Posterior cingulate gyrus (tissue), 11 donors: ENCODE measurements at regions not wholly inside any gene's neighbourhood (a gene's known extent, or its start where the extent isn't known, plus 50 kb on each side); places are given as distances from the start of the nearest gene placed in this dataset.
A peak's percentile ranks its signal among the peaks of the same experiment; 100 is the strongest.

Experiments
- DNase-seq, 10 donors: peaks; one replicate each; pipeline versions ENCODE4 v3.0.0 to v3.0.0-alpha.2; 2020 to 2021; ENCODE audit warnings: mixed read lengths in 3 of 10
- intact Hi-C: fragments of 100-400 bp; cut with DNase I; formaldehyde crosslinking; loops from one replicate; pipeline ENCODE4 v1.15.1; 2023

DNA sequence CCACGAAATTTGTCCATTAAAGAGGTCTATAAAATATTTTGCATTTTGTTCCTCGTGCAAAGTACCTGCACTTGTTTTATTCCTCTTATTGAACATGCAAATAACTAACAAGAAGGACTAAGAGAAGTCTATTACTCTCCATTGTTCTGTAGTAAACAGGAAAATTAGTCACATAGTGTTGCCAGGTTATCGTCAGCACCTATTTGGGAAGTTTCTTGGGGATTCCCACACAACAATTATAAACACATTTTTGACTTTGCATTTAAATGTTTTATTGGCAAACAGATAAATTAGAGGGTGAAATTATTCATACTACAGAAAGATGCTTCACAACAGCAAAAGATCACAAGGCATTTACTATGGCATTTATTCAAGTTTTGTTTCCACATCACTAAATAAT lies 174.5 kb downstream of the ZC3H11B start:
- DNase-seq, result no peak
- intact Hi-C loops, result no loop called here

DNA sequence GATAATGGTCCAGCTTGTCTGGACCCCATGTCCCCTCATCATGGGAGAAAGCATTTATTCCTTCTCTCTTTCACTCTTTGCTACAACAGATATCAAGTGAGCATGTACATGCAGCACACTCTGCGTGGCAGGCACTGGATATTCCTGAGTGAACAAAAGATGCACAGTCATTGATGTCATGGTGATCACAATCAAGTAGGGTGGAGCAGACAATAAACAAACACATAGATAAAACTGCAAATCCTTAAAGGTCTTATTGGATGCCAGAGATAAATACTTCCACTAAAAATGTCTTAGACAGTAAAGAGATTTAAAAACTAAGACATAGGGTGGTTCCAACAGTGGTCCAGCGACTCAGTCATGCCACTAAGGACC lies 178.0 kb downstream of the ZC3H11B start:
- intact Hi-C loops, result no loop called here
- no peak for DNase-seq

DNA sequence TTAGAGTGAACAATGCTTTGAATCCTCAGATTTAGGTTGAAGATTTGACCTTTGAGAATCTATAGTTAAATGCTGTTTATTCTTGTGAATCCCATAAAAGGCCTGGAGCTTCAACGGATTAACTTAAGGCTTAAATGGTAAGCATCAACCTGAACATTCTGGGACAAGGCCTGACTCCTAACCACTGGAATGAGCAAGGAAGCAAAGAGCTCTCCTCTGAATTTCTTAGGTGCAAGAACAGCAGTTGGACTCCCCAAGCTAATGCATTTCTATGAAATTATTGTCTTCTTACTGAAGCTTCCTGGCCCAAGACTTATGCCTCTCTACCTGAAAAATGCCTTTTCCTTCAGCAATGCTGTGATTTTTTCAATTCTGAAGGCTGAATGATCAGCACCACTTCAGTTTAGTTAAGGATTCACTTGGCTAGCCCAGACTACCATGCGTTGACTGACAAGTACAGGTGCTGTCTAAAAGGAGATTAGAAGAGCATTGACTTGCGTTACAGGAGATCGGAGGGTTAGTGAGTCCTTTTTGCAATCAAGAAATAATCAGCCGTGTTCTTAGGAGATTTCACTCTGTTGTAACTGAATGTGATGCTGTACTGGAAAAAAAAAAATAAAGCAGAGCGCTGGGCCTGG lies 178.5 kb downstream of the ZC3H11B start:
- DNase-seq, result no peak
- intact Hi-C loops, result no loop called here

DNA sequence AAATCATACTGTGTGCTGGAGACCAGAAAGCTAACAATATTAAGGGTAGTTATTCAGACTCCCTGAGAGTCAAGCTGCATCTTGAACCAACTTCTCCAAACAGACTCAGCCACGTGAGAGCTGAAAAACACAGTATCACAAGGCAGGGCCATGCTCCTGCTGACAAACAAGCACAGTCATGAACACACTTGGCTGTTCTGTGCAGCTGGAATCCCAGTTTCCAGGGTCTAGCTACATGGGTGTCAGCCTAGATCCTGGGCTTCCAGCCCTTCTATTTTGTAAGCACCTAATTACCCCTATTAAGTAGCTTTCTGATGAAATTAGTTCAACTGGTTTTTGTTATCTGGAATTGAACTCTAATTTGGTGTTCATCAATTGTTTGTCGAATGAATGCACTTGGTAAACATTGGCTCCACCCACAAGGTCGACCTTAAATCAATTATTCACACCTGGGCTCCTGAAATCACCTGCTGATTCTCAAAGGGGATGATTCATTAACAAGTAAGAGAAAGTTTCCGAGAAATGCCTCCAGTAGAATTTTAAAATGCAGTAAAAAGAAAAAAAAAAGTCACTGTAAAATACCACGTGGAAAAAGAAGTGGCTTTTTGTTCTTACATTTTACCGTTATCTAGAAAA lies 179.3 kb downstream of the ZC3H11B start:
- intact Hi-C loops, result no loop called here
- DNase-seq, result no peak

DNA sequence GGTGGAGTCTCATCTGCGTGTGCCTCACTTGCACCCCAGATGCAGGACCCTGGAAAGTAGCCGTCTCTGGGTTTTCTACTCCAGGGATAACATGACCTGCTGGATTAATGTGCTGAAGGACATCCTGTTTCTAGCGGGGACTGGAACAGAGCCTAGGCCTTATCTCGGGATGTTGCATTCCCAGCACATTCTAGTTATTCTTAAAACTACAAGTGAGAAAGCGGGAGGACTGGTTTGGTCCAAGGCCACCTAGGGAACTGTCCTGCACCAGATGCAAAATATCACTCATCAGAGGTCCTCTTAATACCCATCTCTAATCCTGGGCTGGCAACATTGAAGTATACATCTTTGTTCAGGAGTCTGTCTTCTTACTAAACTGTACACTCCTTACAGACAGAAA lies 179.9 kb downstream of the ZC3H11B start:
- no peak for DNase-seq
- intact Hi-C loops, result no loop called here

DNA sequence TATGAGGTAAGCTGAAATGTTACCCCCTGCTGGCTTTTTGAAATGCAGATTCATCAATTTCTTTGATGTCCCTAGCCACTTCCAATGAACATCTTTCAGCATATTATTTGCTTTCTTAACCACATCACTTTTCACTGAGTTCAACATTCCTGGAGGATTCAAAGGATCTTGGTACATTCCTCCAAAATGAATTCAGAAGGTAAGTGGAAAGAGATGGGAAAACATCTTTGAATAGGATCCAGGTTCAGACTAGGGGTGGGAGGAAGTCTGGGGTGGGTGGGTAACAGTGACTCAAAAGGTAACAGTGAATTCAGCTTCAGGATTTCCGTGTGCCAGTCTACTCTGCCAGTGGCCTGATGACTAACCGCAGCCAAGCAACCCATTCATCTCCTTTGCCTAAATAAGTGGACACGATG lies 180.7 kb downstream of the ZC3H11B start:
- DNase-seq, result no peak
- intact Hi-C loops, result no loop called here

DNA sequence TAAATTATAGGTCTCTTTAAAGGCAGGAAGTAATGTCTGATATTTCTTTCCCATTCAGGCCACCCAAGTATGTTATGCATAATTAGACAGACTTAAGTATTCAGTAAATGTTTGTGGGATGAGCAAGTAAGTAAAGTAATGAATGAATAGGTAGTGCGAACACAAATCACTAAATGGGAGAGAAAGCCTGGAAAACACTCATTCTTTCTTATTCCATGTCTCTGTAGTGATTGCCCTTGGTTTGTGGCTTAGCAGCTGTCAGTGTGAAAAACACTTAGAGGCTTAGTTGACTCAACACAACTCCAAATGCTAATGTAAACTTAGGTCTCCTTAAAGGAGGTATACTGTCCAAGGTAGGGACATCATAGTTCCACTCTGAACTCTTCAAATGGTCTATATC lies 182.5 kb downstream of the ZC3H11B start:
- intact Hi-C loops, result no loop called here
- no peak for DNase-seq

DNA sequence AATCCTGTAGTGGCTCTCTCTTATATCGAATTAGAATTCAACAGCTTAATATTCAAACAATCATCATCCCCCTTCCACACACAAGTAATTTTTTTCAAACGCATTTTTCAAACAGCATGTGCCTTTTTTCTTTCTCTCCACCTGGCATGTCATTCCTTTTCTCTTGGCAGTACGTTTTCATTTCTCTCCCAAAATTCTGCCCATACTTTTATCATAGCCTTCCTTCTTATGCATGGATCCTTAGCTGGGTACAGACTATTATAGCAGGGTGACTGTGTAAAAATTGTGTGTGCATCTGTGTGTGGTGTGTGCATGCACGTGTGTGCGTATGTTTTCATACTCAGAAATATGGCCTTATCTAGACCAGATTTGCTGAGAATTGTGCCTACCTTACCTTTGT lies 184.3 kb downstream of the ZC3H11B start:
- no peak for DNase-seq
- intact Hi-C loops, result no loop called here

DNA sequence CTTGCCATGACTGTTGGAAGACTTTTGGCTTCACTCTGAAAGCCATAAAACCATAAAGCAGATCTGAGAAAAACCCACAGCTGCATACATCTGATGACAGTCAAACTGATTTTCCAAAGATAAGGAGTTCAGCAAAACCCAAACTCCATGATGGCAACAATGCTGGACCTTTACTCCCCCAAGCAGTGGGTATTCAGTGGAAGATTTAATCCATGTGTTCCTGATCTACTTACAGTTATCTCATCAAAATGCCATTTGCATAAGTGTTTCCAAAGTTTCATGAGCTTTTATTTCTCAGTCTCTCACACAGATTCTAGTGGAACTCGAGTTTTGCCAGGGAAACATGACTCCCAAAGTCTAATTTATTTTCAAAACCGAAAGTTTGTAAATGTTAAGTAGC lies 184.9 kb downstream of the ZC3H11B start:
- intact Hi-C loops, result no loop called here

DNA sequence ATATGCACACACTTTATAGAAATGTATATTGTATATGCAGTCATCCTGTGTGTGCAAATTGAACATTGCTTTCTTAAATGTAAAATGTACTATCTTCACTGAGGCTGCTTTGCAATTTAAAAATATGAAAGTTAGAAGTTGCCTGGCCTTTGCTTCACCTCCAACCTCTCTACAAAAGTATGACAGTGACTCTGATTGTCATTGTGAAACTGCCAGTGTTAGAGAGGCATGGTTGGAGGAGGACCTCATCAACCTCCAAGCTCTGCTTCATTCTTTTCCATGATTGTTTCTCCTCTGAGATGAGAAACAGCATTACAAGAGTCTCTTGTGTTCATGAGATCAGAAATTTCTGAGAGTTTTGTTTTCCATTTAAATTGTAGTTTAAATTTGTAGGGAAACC lies 185.5 kb downstream of the ZC3H11B start:
- DNase-seq, result no peak
- intact Hi-C loops, result no loop called here

More for the DNA sequence above, 184.9 kb downstream of the ZC3H11B start:
- no peak for DNase-seq

DNA sequence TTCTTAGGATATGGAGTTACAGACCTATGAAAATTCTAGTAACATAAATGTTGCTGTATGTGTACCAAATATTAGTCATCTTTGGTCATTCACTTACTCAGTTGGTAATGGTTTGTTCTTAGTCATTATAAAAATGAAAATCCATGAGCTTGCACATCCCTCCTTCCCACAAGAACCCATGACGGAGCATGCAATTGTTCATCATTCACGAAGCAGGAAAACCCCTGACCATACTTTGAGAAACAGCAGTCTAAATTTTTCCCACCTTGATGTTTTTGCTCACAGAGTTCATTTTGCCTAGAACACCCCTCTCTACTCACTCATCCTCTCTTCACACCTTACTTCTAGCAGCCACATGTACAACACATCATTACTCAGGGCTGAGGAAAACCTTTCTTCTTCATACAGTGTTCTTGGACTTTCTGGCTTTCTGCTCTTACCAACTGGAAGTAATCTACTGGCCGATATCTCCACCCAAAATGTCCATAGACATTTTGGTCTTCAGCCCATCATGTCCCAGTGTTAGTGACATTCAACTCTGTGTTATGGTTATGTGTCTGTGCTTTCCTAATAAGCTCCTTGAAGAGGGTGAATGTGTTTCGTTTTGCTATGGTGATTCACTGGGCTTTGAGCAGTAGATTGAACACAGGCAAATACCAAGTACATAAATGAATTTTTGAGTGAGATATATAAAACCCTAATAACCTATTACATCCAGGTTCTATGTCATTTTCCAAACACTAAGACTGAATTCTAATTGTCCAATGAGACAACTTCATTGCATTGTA lies 189.9 kb downstream of the ZC3H11B start:
- no peak for DNase-seq
- intact Hi-C loops, result no loop called here

DNA sequence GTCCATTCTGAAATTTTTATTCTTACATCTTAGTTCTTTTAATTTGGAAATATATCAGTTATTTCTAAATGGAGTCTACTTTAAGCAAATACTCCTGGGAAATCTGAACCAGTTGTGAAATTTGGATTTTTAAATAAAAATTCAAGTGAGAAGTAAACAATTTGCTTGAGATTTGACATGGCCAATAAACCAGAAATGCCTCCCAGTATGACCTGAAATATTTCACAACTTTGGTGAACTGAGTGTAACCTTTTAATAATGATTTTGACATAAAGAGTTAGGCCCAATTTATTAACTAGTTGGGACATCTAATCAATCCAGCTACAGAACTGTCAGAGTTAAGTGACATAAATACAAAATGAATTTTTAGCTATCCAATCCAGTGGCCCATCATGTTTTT lies 192.0 kb downstream of the ZC3H11B start:
- no peak for DNase-seq
- intact Hi-C loops, result no loop called here

DNA sequence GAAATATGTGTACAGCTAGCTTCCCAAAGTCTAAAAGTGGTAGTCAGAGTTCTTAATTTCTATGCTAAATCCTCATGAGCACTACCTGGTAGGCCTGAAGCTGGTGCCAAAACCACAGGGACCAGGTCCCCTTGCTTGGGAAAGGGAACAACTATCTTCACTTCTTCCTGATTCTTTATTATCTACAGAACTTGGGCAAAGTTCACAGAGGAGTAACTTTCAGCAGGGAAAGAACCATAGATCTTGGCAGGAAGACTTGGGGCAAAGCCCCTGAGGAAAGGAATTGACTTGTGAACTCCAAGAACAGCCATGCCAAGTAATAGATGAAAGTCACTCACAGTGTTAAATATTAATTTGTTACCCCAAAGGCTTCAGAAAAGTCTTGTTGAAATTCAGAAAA lies 193.0 kb downstream of the ZC3H11B start:
- intact Hi-C loops, result loop anchor here (10.0 kb wide), 1 partner anchor 1085 kb away; no protein-coding TSS in a partner anchor
- DNase-seq, result no peak

DNA sequence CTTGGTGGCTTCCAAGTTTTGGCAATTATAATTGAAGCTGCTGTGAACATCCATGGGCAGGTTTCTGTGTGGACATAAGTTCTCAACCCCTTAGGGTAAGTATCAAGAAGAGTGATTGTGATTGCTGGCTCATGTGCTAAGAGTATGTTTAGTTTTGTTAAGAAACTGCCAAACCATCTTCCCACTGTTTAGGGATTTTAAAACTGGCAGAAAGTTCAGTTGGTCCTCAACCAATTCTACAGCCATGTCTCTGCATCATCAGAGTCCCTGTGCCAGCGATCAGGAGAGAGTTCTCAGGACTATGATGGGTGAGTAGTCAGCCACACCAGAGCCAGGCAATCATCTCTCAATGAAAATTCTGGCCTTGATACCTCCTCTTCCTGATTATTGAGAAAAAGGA lies 193.8 kb downstream of the ZC3H11B start:
- DNase-seq, result no peak
- intact Hi-C loops, result loop anchor here (10.0 kb wide), 1 partner anchor 1084 kb away; no protein-coding TSS in a partner anchor

DNA sequence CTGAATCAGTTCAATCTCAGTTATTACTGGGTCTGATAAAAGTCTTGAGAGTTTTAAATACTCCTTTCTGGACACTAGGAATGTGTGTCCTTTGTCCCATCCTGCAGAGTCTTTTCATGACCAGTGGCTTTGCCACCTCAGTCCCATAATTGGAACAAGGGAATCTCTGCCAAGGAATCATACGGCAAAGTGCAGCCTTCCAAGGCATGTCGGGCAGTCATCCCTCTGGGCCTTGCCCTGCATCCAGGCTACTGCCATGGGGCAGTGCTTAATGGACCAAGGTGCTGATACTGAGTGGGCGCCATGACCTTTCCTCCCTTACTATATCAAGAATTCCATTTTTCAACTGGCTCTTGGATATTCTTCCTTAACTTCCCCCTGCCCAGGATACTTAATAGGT lies 195.3 kb downstream of the ZC3H11B start:
- intact Hi-C loops, result loop anchor here (10.0 kb wide), 1 partner anchor 1083 kb away; no protein-coding TSS in a partner anchor
- peak in 1 of 10 donors; percentile 68 for DNase-seq

DNA sequence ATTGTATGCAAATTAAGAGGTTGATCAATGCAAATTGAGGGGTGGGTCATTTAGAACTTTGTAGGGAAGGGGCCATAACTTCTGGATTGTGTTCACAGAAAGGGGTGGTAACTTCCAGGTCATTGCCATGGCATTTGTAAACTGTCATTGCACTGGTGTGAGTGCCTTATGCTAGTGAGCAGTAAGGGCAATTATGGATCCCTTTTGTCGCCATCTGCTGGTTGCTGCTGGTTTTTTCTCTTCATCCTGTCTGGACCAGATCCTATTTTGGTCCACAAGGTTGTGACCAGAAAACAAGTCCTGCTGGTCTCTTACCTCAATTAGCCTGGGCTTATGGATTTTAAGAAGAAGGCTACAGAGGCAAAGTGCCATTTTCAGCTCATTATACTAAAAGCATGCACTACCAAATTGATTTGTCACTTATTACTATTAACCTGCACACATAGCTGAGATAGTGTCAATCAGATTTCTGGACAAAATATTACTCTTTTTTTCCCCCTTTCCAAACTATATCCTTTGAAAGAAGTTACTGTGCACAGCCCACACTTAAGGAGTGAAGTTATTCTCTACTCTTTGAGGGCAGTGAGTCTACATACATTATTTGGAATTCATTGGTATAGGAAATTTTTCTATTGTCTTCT lies 196.2 kb downstream of the ZC3H11B start:
- intact Hi-C loops, result loop anchor here (10.0 kb wide), 1 partner anchor 1082 kb away; no protein-coding TSS in a partner anchor
- peak in 6 of 10 donors; percentile 14 to 79 (median 62) for DNase-seq

DNA sequence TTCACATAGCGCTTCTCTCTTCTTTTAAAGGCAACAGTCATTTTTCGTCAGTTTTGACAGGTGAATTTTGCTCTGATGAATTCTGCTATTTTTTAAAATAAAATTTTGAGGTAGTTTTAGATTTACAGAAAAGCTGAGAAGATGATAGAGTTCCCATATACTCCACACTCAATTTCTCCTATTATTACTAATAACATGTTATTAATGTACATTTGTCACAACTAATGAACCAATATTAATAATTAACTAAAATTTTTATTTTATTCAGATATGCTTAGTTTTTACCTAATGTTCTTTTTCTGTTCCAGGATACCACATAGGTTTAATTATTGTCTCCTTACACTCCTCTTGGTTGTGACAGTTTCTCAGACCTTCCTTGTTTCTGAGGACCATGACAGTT lies 197.0 kb downstream of the ZC3H11B start:
- DNase-seq, result no peak
- intact Hi-C loops, result loop anchor here (10.0 kb wide), 1 partner anchor 1081 kb away; no protein-coding TSS in a partner anchor

DNA sequence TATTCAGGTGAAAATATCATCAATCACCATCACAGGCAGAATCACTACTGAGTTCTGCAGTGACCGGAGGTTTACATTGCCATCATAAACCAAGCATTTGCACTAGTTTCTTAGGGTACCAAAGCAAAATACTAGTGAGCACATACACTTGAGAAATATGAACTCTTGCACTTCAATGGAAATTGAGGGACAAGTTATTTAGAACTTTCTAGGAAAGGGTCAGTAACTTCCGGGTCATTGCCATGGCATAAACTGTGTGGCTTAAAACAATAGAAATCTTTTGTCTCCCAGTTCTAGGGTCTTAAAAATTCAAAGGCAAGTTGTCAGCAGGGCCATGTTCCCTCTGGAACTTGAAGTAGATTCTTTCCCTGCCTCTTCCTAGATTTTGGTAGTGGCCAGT lies 197.5 kb downstream of the ZC3H11B start:
- intact Hi-C loops, result loop anchor here (10.0 kb wide), 1 partner anchor 1081 kb away; no protein-coding TSS in a partner anchor

DNA sequence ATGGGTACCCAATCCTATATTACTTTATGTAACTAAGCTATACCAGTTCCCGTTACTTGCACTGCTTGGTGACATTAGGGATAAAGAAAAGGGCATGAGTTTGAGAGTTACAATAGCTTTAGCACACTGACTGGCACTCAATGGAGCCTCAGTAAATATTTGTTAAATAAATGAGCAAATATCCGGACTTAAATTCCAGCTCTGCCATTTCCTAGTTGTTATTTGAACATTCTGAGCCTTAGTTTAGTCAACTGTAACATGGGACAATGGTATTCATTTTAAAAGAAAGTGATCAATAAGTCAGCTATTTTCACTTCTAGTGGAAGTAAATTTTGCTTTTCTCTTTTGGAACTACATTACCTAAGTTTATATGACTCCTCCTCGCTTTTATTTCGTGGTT lies 198.7 kb downstream of the ZC3H11B start:
- intact Hi-C loops, result loop anchor here (10.0 kb wide), 1 partner anchor 1079 kb away; no protein-coding TSS in a partner anchor
- no peak for DNase-seq

More for the DNA sequence above, 197.5 kb downstream of the ZC3H11B start:
- no peak for DNase-seq

DNA sequence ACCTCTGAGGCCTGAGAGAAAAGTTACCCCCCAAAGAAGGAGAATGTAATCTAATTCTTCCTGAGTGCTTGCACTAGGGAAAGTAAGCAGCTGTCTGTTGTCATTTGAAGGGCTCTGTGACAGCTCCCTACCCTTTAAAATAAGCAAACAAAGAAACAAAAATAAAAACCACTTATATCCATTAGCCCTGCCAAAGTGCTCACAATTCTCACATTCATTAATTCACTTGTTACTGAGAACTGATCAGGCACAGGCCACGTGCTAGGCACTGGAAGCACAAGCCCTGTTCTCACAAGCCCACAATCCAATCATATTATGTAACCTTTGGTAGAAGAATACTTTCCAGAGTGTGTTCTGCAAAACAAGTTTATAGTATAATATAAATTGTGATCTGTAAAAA lies 199.4 kb downstream of the ZC3H11B start:
- no peak for DNase-seq
- intact Hi-C loops, result loop anchor here (10.0 kb wide), 1 partner anchor 1079 kb away; no protein-coding TSS in a partner anchor

DNA sequence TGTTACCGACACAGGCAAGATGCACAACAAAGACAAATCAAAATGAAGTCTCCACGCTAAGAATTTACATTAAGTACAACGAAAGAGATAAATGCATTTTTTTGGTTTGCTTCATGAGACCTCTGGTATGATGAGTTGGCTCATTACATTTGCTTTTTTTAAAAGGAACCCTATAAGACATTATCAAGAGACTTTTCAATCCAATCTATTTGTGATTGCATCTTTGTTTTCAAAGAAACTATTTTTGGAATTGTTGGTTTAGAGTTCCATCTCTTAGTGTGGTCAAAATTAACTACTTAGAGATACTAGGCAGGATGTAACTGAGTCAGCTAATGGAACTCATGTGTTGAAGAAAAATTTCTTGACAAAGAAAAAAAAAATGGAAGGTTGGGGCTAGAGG lies 200.1 kb downstream of the ZC3H11B start:
- no peak for DNase-seq
- intact Hi-C loops, result loop anchor here (10.0 kb wide), 1 partner anchor 1078 kb away; no protein-coding TSS in a partner anchor
